IMR-90 (cell line): ENCODE measurements at regions not wholly inside any gene's neighbourhood (a gene's known extent, or its start where the extent isn't known, plus 50 kb on each side); places are given as distances from the start of the nearest gene placed in this dataset.

Experiments
- ATAC-seq: fragments of 200-7000 bp; cut with Tn5 transposase; 2 replicates; pipeline ENCODE4 v1.9.1; 2020; ENCODE audit warnings: low read depth, mild to moderate bottlenecking, moderate library complexity
- BruUV-seq: library from RNA; stranded (reverse); fragments of 400-500 nt; replicated peaks from 2 replicates; lab custom pipeline; 2021; lab: Mats Ljungman, UMichigan
- CTCF ChIA-PET: fragments of 300-600 bp; formaldehyde crosslinking; extraction: SDS; loops from one replicate; lab custom pipeline; 2021; ENCODE audit warnings: antibody characterized with exemption; lab: Yijun Ruan, JAX
- POLR2A ChIA-PET: fragments of 300-600 bp; sonication (Branson Sonifier 250); formaldehyde crosslinking; loops from one replicate; lab custom pipeline; 2022; ENCODE audit warnings: antibody characterized with exemption; ENCODE audit not compliant: unreplicated experiment; lab: Charles Lee
- DNase-seq: peaks from one replicate; pipeline ENCODE4 v3.0.0; 2013
- H2AFZ ChIP-seq: replicated peaks from 2 replicates; pipeline ENCODE3; 2013; ENCODE audit warnings: low read length, mild to moderate bottlenecking; ENCODE audit not compliant: poor library complexity
- H2AK5ac ChIP-seq: 2 replicates; pipeline ENCODE4 v1.6.1; 2013; ENCODE audit warnings: low read depth, low read length, inconsistent platforms
- H2AK9ac ChIP-seq: replicated peaks from 2 replicates; pipeline ENCODE3; 2013; ENCODE audit warnings: mild to moderate bottlenecking, low read depth, low read length, moderate library complexity; ENCODE audit not compliant: poor library complexity
- H2BK120ac ChIP-seq: 2 replicates; pipeline ENCODE4 v1.6.1; 2013; ENCODE audit warnings: low read depth, low read length, inconsistent platforms
- H2BK15ac ChIP-seq: 3 replicates; pipeline ENCODE4 v1.6.1; 2013; ENCODE audit warnings: low read depth, low read length, inconsistent platforms
- H2BK20ac ChIP-seq: 2 replicates; pipeline ENCODE4 v1.6.1; 2013; ENCODE audit warnings: low read depth, mild to moderate bottlenecking, inconsistent platforms, low read length, moderate library complexity
- H2BK5ac ChIP-seq: 2 replicates; pipeline ENCODE4 v1.6.1; 2013; ENCODE audit warnings: mild to moderate bottlenecking, low read depth, low read length, inconsistent platforms; ENCODE audit not compliant: poor library complexity, severe bottlenecking
- H3K14ac ChIP-seq: replicated peaks from 2 replicates; pipeline ENCODE4 v1.6.1; 2013; ENCODE audit warnings: low read depth, low read length, inconsistent platforms
- H3K18ac ChIP-seq: 2 replicates; pipeline ENCODE4 v1.6.1; 2013; ENCODE audit warnings: low read depth, low read length, control low read depth
- H3K23ac ChIP-seq: 2 replicates; pipeline ENCODE4 v1.6.1; 2013; ENCODE audit warnings: low read depth, low read length, inconsistent platforms
- H3K27ac ChIP-seq: 2 replicates; pipeline ENCODE4 v1.5.1; 2013; ENCODE audit warnings: mild to moderate bottlenecking, control low read depth, low read length; ENCODE audit not compliant: insufficient read depth
- H3K27me3 ChIP-seq: 2 replicates; pipeline ENCODE4 v1.6.1; 2013; ENCODE audit warnings: low read length; ENCODE audit not compliant: control insufficient read depth, insufficient read depth
- H3K36me3 ChIP-seq: 2 replicates; pipeline ENCODE4 v1.6.1; 2013; ENCODE audit warnings: low read length, mixed read lengths; ENCODE audit not compliant: control insufficient read depth, insufficient read depth
- H3K4ac ChIP-seq: 2 replicates; pipeline ENCODE4 v1.6.1; 2013; ENCODE audit warnings: low read depth, low read length, inconsistent platforms
- H3K4me1 ChIP-seq: 2 replicates; pipeline ENCODE4 v1.6.1; 2013; ENCODE audit warnings: low read length, mixed read lengths; ENCODE audit not compliant: control insufficient read depth, insufficient read depth
- H3K4me2 ChIP-seq: 2 replicates; pipeline ENCODE4 v1.6.1; 2013; ENCODE audit warnings: low read depth, mild to moderate bottlenecking, control low read depth, low read length, moderate library complexity
- H3K4me3 ChIP-seq: 2 replicates; pipeline ENCODE4 v1.5.1; 2013; ENCODE audit warnings: low read depth, mild to moderate bottlenecking, control low read depth, low read length, moderate library complexity; ENCODE audit not compliant: insufficient read depth
- H3K56ac ChIP-seq: 2 replicates; pipeline ENCODE4 v1.6.1; 2013; ENCODE audit warnings: low read length, inconsistent platforms; ENCODE audit not compliant: insufficient read depth; ENCODE audit errors: extremely low read depth
- H3K79me1 ChIP-seq, 2 experiments: 2 replicates each; pipeline ENCODE4 v1.6.1; 2013; ENCODE audit warnings: low read length in 2 of 2, inconsistent platforms in 1 of 2, low read depth in 1 of 2
- H3K9ac ChIP-seq: 2 replicates; pipeline ENCODE4 v1.6.1; 2013; ENCODE audit warnings: low read depth, low read length, control low read depth
- H3K9me1 ChIP-seq: 2 replicates; pipeline ENCODE4 v1.6.1; 2013; ENCODE audit warnings: low read length, inconsistent platforms; ENCODE audit not compliant: insufficient read depth
- H3K9me3 ChIP-seq: 2 replicates; pipeline ENCODE4 v1.6.1; 2013; ENCODE audit warnings: low read length; ENCODE audit not compliant: control insufficient read depth, insufficient read depth
- H4K20me1 ChIP-seq: 2 replicates; pipeline ENCODE4 v1.6.1; 2013; ENCODE audit warnings: low read length, inconsistent platforms; ENCODE audit not compliant: insufficient read depth
- H4K5ac ChIP-seq: 2 replicates; pipeline ENCODE4 v1.6.1; 2013; ENCODE audit warnings: mild to moderate bottlenecking, low read depth, low read length, control low read depth
- H4K8ac ChIP-seq, 2 experiments: 2 replicates each; pipeline ENCODE4 v1.6.1; 2013; ENCODE audit warnings: low read depth in 2 of 2, low read length in 2 of 2, control low read depth in 1 of 2, inconsistent platforms in 1 of 2
- H4K91ac ChIP-seq: 2 replicates; pipeline ENCODE4 v1.6.1; 2013; ENCODE audit warnings: low read depth, low read length, inconsistent platforms; ENCODE audit not compliant: insufficient read depth
- BHLHE40 ChIP-seq: fragments of 150-350 bp; IDR thresholded peaks from 2 replicates; pipeline ENCODE4 v1.6.1; 2016; ENCODE audit warnings: mild to moderate bottlenecking, low read depth, low read length
- CEBPB ChIP-seq: IDR thresholded peaks from 2 replicates; pipeline ENCODE4 v1.6.1; 2012; ENCODE audit warnings: low read depth, low read length, improper control_type of control experiment
- CHD1 ChIP-seq: IDR thresholded peaks from 2 replicates; pipeline ENCODE4 v1.6.1; 2012; ENCODE audit warnings: low read depth, low read length, improper control_type of control experiment
- ELK1 ChIP-seq: fragments of 150-350 bp; IDR thresholded peaks from 2 replicates; pipeline ENCODE4 v1.6.1; 2016; ENCODE audit warnings: low read depth, mild to moderate bottlenecking, low read length, moderate library complexity, borderline replicate concordance
- FOS ChIP-seq: fragments of 150-350 bp; IDR thresholded peaks from 2 replicates; pipeline ENCODE4 v1.6.1; 2016; ENCODE audit warnings: low read depth, low read length
- MAFK ChIP-seq: IDR thresholded peaks from 2 replicates; pipeline ENCODE4 v1.6.1; 2012; ENCODE audit warnings: low read depth, low read length, improper control_type of control experiment
- MAZ ChIP-seq: IDR thresholded peaks from 2 replicates; pipeline ENCODE4 v1.6.1; 2012; ENCODE audit warnings: low read depth, mild to moderate bottlenecking, low read length, improper control_type of control experiment, moderate library complexity, borderline replicate concordance
- MXI1 ChIP-seq: IDR thresholded peaks from 2 replicates; pipeline ENCODE4 v1.6.1; 2012; ENCODE audit warnings: low read depth, mild to moderate bottlenecking, low read length, moderate library complexity, borderline replicate concordance
- NFE2L2 ChIP-seq: fragments of 150-350 bp; IDR thresholded peaks from 2 replicates; pipeline ENCODE4 v1.6.1; 2016; ENCODE audit warnings: low read depth, mild to moderate bottlenecking, low read length
- POLR2A ChIP-seq: IDR thresholded peaks from 2 replicates; pipeline ENCODE4 v1.6.1; 2012; ENCODE audit warnings: mild to moderate bottlenecking, low read depth, low read length
- RAD21 ChIP-seq: IDR thresholded peaks from 2 replicates; pipeline ENCODE4 v1.6.1; 2012; ENCODE audit warnings: low read length, improper control_type of control experiment
- RCOR1 ChIP-seq: IDR thresholded peaks from 2 replicates; pipeline ENCODE4 v1.6.1; 2012; ENCODE audit warnings: mild to moderate bottlenecking, low read length, improper control_type of control experiment; ENCODE audit not compliant: insufficient replicate concordance
- RFX5 ChIP-seq: IDR thresholded peaks from 2 replicates; pipeline ENCODE4 v1.8.0; 2012; ENCODE audit warnings: low read depth, mild to moderate bottlenecking, low read length, moderate library complexity
- SMC3 ChIP-seq: fragments of 150-350 bp; IDR thresholded peaks from 2 replicates; pipeline ENCODE4 v1.6.1; 2016; ENCODE audit warnings: low read depth, mild to moderate bottlenecking, antibody characterized with exemption, low read length, moderate library complexity
- WGBS, 2 experiments: methylation state at CpG; one replicate each; pipeline versions ENCODE4 v1.1.5 to v1.1.7; 2013; ENCODE audit warnings: missing lambda C conversion rate in 2 of 2; ENCODE audit not compliant: insufficient read length in 1 of 2; ENCODE audit errors: extremely low coverage in 2 of 2; 5-methylcytosine and 5-hydroxymethylcytosine counted together
- dilution Hi-C: fragments of 300-500 bp; cut with HindIII; formaldehyde crosslinking; loops from one replicate; pipeline ENCODE4 v1.14.3; 2018; ENCODE audit warnings: low sequenced_read_pairs; ENCODE audit not compliant: unreplicated experiment
- in situ Hi-C: fragments of 300-500 bp; cut with MboI; formaldehyde crosslinking; loops from 3 replicates; pipeline ENCODE4 v1.14.3; 2019; ENCODE audit warnings: low sequenced_read_pairs, inconsistent platforms, mixed read lengths
- intact Hi-C: fragments of 100-400 bp; cut with micrococcal nuclease; formaldehyde crosslinking; loops from 2 replicates; pipeline ENCODE4 v1.10.0; 2022
- TF ChIP-seq, protein P1 (sequence below): conservative IDR thresholded peaks from 2 replicates; pipeline ENCODE4 v1.5.1; 2012; ENCODE audit warnings: mild to moderate bottlenecking, low read depth, low read length, improper control_type of control experiment
- TF ChIP-seq, protein P2 (sequence below): fragments of 150-350 bp; IDR thresholded peaks from 2 replicates; pipeline ENCODE4 v1.6.1; 2017; ENCODE audit warnings: mild to moderate bottlenecking, antibody characterized with exemption, low read length, low read depth

DNA sequence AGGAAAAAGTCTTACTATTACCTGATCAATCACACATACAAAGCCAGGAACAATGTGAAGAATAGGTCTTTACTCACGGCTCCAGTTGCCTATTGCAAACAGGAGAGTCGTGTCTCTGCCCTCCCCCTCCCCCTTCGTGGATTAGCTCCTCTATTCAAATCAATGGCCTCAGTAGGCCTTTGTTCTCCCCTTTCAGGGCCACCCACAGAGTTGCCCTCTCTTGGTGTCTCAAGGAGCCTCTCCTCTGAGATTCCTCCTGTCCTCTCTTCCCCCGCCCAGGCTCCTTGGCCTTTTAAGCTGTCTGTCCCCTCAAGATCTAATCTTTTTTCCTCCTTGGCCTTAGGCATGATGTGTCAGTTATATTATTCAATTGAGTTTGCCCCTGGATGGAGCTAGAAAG lies 107.2 kb upstream of the NALF2 start:
- no peak overlapping the region for H4K91ac ChIP-seq
- no peak overlapping the region for H3K4me3 ChIP-seq
- no peak overlapping the region for H3K4ac ChIP-seq
- ATAC-seq = no peak
- no peak overlapping the region for H3K56ac ChIP-seq
- no peaks in the 10 kb centered on the region for H3K36me3 ChIP-seq
- no peak overlapping the region for H2BK5ac ChIP-seq
- H2BK20ac ChIP-seq = no peak overlapping the region
- no peak overlapping the region for H3K14ac ChIP-seq
- no peak for DNase-seq
- H3K27ac ChIP-seq = no peak overlapping the region
- H3K27me3 ChIP-seq = peaks cover 19% of the 10 kb centered on the region
- H2AFZ ChIP-seq = no peak overlapping the region
- H2BK120ac ChIP-seq = no peak overlapping the region
- no peak overlapping the region for H3K18ac ChIP-seq
- H4K8ac ChIP-seq = no peak overlapping the region
- H3K23ac ChIP-seq = no peak overlapping the region
- H4K20me1 ChIP-seq = no peaks in the 10 kb centered on the region
- H2AK9ac ChIP-seq = no peak overlapping the region
- no peak overlapping the region for H3K4me2 ChIP-seq
- ChIA-PET POLR2A (no interaction called here), CTCF (no interaction called here)
- intact Hi-C loops (no loop called here), in situ Hi-C loops (loop anchor here (25.0 kb wide), 2 partner anchors 90 to 1210 kb away; no protein-coding TSS in a partner anchor), dilution Hi-C loops (no loop called here)
- no peak overlapping the region for H2AK5ac ChIP-seq
- H3K9me3 ChIP-seq = no peaks in the 10 kb centered on the region
- H3K9ac ChIP-seq = no peak overlapping the region
- H2BK15ac ChIP-seq = no peak overlapping the region
- H3K79me1 ChIP-seq = no peaks in the 10 kb centered on the region
- 8% methylated on average over 2 of the region's 4 CpGs; no CpG with 5 or more reads in 1 of the 2 experiments for WGBS, 2 experiments
- no TSS peak for BruUV-seq
- H3K4me1 ChIP-seq = no peaks in the 10 kb centered on the region
- TF ChIP-seq MXI1 (no peak), NFE2L2 (no peak), CEBPB (no peak), BHLHE40 (no peak), MAZ (no peak), FOS (no peak), MAFK (no peak), RFX5 (no peak), CHD1 (no peak), SMC3 (no peak), RCOR1 (no peak), ELK1 (no peak), POLR2A (no peak), RAD21 (no peak)
- TF ChIP-seq, protein P1, sequence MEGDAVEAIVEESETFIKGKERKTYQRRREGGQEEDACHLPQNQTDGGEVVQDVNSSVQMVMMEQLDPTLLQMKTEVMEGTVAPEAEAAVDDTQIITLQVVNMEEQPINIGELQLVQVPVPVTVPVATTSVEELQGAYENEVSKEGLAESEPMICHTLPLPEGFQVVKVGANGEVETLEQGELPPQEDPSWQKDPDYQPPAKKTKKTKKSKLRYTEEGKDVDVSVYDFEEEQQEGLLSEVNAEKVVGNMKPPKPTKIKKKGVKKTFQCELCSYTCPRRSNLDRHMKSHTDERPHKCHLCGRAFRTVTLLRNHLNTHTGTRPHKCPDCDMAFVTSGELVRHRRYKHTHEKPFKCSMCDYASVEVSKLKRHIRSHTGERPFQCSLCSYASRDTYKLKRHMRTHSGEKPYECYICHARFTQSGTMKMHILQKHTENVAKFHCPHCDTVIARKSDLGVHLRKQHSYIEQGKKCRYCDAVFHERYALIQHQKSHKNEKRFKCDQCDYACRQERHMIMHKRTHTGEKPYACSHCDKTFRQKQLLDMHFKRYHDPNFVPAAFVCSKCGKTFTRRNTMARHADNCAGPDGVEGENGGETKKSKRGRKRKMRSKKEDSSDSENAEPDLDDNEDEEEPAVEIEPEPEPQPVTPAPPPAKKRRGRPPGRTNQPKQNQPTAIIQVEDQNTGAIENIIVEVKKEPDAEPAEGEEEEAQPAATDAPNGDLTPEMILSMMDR = no peak
- TF ChIP-seq, protein P2, sequence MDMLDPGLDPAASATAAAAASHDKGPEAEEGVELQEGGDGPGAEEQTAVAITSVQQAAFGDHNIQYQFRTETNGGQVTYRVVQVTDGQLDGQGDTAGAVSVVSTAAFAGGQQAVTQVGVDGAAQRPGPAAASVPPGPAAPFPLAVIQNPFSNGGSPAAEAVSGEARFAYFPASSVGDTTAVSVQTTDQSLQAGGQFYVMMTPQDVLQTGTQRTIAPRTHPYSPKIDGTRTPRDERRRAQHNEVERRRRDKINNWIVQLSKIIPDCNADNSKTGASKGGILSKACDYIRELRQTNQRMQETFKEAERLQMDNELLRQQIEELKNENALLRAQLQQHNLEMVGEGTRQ = no peak
- no peaks in the 10 kb centered on the region for H3K9me1 ChIP-seq
- no peak overlapping the region for H4K5ac ChIP-seq
